ENCODE measurements at regions not wholly inside any gene's neighbourhood (a gene's known extent, or its start where the extent isn't known, plus 50 kb on each side); places are given as distances from the start of the nearest gene placed in this dataset.

GRCh38 chr9:16951502-16951901, 81.0 kb upstream of the BNC2 start:
- TF ChIP-seq CTCF (IDR thresholded peaks at IDR 0.05) (no peak), POLR2A (IDR thresholded peaks at IDR 0.05) (no peak)
